ELR (cell line): ENCODE measurements at regions not wholly inside any gene's neighbourhood (a gene's known extent, or its start where the extent isn't known, plus 50 kb on each side); places are given as distances from the start of the nearest gene placed in this dataset.

Experiments
- DNase-seq: peaks from one replicate; pipeline ENCODE4 v3.0.0-alpha.2; 2015; ENCODE audit warnings: low read depth

- DNase-seq: peak; percentile 9
Observed at GRCh38 chr17:56096026-56096810, 57.1 kb upstream of the ANKFN1 start.

- DNase-seq: no peak
Observed at GRCh38 chr17:56098746-56099145, 54.5 kb upstream of the ANKFN1 start.

GRCh38 chr17:56099649-56100048 is 53.6 kb upstream of the ANKFN1 start:
- DNase-seq: peak; percentile 19
